ENCODE measurements at regions not wholly inside any gene's neighbourhood (a gene's known extent, or its start where the extent isn't known, plus 50 kb on each side); places are given as distances from the start of the nearest gene placed in this dataset.
A peak's percentile ranks its signal among the peaks of the same experiment; 100 is the strongest.

- no peak for TF ChIP-seq ZNF462 (CRISPR knock-in tag; IDR thresholded peaks at IDR 0.05)
- no peak for TF ChIP-seq REST (IDR thresholded peaks at IDR 0.05; ENCODE audit: unreplicated experiment)
Observed at GRCh38 chr20:39289831-39290230, 327.7 kb downstream of the DHX35 start (continued).

GRCh38 chr20:39289316-39289715 is 327.2 kb downstream of the DHX35 start:
- H3K4me3 Mint-ChIP-seq, result no peak overlapping the region
- Histone ChIP-seq H3K4me3 (no peak overlapping the region), H3K4me2 (peak overlapping the region; percentile 29; the same call in 1 of the 2 replicates), H3K4me1 (ENCODE audit: insufficient read depth) (peaks cover 30% of the 10 kb centered on the region), H3K27me3 (ENCODE audit: insufficient read depth) (no peaks in the 10 kb centered on the region), H3K79me2 (replicated peaks; ENCODE audit: insufficient read depth) (no peaks in the 10 kb centered on the region), H4K20me1 (replicated peaks; ENCODE audit: insufficient read depth) (no peaks in the 10 kb centered on the region), H3K36me3 (ENCODE audit: insufficient read depth) (peaks cover 5% of the 10 kb centered on the region), H3K27ac (ENCODE audit: low read depth) (no peak overlapping the region; the same call in 1 of the 2 replicates), H3F3A (replicated peaks; ENCODE audit: low read depth) (no peaks in the 10 kb centered on the region), H2AFZ (peak overlapping the region; percentile 33; the same call in 1 of the 2 replicates), H3K9me2 (ENCODE audit: insufficient read depth) (peaks cover 7% of the 10 kb centered on the region)
- TF ChIP-seq CTCF (conservative IDR thresholded peaks at IDR 0.05; ENCODE audit: low read depth in 2 of 2) (peak; percentile 63 to 69), NANOG (IDR thresholded peaks at IDR 0.05; ENCODE audit: borderline replicate concordance) (no peak)
- H3K27me3 Mint-ChIP-seq (ENCODE audit: insufficient read depth, low read depth, poor library complexity), result peaks cover 4% of the 10 kb centered on the region
- peaks cover 44% of the 10 kb centered on the region for H3K9me3 Mint-ChIP-seq
- peak; percentile 63 for DNase-seq (ENCODE audit: low spot score)
- ATAC-seq, result peak; percentile 78
- H3K36me3 Mint-ChIP-seq (ENCODE audit: low read depth), result peaks cover 28% of the 10 kb centered on the region
- no peak overlapping the region for H3K27ac Mint-ChIP-seq
- H3K4me1 Mint-ChIP-seq, result peaks cover 39% of the 10 kb centered on the region
